HG02981 (cell line): ENCODE measurements at regions not wholly inside any gene's neighbourhood (a gene's known extent, or its start where the extent isn't known, plus 50 kb on each side); places are given as distances from the start of the nearest gene placed in this dataset.
"Not testable (repeated sequence)": the region's sequence is repeated elsewhere in the genome, so short reads cannot be mapped to it uniquely, and the experiment has no call there.

Experiments
- ATAC-seq: cut with Tn5 transposase; IDR thresholded peaks from one replicate; pipeline ENCODE4 v1.9.1; 2021; ENCODE audit warnings: mild to moderate bottlenecking, moderate library complexity; ENCODE audit not compliant: unreplicated experiment

DNA sequence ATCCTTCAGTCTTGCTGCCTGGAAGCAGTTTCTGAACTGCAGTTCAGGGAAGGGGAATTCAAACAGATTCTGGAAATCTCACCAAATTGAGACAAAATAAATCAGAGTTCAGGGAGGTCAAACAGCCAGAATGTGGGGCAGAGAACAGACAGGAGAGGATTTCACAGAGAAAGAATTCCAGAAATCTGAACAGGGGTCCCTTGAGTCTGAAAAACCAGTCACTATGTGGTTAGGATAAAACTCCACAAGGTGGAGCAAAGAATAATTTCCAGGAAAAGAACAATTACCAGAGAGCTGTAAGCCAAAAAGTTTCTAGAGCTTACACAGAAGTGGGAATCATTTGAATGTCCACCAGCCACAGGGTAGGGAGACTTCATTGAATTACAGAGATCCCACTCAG lies 84.7 kb downstream of the URB2 start:
- ATAC-seq, result no peak

GRCh38 chr1:229714306-229714705 lies 88.3 kb downstream of the URB2 start:
- ATAC-seq, result no peak

DNA sequence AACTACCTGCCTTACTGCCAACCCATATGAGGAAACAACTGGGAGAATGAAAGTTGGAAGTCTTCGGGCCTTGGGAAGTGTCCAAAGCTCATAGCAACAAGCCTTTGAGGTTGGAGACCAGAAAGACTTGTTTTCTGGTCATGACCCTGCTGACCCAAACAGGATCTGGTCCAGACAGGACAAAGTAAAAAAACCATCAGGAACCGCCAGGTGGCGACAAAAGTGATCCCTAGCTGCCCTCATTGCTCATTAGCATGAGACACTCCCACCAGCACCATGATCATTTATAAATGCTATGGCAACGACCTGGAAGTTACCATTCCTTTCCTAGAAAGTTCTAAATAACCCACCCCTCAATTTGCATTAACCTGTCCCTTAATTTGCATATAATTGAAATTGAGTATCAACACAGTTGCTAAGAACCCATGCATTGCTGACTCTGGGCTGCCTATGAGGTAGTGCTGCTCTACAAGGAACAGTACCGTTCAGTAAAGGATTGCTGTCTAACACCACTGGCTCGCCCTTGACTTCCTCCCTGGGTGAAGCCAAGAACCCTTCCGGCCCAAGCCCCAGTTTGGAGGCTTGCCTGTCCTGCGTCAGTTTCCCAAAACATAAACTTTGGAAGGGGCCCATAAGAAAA lies 89.0 kb downstream of the URB2 start:
- ATAC-seq, result peak; percentile 70

GRCh38 chr1:229716069-229716468 lies 90.0 kb downstream of the URB2 start:
- no peak for ATAC-seq

DNA sequence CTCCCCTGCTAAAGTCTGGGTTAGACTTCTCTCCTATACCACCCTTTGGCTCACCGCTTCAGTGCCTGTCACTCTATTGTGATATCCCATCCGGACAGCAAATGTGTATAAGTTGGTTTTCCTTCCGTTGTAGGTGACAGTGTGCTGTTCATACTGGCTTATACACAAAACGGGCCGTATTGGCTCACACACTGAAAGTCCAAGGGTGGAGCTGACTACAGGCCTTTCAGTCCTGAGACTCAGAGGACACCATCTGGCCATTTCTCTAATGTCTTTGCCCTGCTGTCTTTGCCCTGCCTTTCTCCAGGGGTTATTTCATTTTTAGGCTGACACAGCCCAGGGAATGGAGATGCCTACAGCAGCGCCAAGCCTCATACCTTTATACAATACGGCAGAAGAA lies 90.7 kb downstream of the URB2 start:
- ATAC-seq, result no peak

DNA sequence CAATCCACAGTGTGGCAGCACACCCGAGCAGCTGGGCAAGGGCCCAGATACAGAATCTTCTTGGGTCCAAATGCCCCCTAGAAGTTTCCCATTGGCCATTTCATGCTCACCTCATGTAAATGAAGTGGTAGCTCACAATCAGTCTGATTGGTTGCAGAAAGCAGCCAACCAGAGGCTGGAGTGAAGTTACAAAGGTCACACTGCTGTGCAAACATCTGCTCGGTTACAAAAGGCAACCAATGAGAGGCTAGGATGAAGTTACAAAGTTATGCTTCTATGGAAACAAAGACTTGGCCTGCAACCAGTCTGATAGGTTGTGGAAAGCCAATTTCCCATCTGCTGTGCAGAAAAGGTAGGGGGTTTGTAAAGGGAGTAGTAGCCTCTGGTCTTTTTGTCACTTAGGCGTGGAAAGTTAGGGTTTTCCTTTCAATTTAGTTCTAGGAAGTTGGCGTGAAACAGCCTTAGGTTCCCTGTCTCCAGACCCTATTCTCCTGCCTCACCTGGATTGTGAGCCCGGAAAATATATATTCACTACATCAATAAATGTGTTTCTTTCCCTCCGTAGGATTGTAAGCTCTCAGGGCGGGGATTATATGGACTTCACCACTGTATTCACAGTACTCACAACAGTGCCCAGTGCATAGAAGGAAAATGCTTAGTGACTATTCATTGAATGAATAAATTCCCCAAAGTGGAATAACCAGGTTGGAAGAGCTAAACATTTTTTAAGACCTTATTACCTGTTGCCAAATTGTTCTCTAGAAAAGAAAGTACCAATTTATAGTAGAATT lies 91.9 kb downstream of the URB2 start:
- no peak for ATAC-seq

DNA sequence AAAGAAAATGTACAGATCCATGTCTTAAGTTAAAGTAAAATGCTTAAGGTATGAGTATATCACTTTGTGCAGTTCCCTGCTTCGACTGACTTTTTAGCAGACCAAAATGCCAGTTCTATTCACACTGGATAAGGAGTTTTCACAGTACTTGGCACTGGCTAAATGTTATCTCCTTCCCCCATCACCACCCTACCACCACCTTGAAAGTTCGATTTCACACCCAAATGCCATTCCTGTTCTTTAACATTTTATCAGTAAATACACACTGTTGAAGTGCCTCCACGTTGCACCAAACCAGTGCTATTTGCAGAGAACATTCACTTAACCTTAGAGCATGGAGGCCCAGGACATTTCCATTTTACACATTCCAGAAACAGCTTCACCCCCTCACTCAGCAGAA lies 100.0 kb downstream of the URB2 start:
- ATAC-seq, result no peak

DNA sequence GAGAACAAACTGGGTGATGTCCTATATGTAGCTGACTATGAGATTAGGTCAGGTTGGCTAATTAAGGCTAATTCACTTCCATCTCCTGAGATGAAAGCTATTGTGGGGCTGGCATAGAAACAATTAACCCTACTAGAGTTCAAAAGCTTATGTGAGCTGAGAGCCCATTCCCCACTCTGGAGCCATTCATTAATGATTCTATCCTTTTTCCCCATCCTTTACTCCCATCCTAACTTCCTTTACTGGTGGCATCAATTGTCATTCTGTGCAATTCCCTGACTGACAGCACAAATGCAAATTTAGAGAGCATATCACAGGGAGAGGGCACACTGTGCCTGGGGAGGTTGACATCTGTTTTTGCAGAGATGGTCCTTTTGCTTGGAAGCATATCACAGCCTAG lies 103.9 kb downstream of the URB2 start:
- no peak for ATAC-seq

- no peak for ATAC-seq
Observed at GRCh38 chr1:229730573-229730972, 104.5 kb downstream of the URB2 start.

- ATAC-seq, result no peak
Observed at GRCh38 chr1:229732061-229732460, 106.0 kb downstream of the URB2 start.

DNA sequence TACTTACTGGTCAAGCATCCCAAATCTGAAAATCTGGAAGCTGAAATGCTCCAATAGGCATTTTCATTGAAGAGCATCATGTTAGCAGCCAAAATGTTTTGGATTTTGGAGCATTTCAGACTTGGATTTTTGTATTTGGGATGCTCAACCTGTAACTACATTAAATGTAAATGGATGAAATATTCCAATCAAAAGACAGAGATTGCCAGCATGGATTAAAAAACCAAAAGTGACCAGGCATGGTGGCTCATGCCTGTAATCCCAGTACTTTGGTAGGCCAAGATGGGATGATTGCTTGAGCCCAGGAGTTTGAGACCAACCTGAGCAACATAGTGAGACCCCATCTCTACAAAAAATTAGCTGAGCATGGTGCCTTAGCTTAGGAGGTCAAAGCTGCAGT lies 110.3 kb downstream of the URB2 start:
- no peak for ATAC-seq

- ATAC-seq, result not testable (repeated sequence)
Observed at GRCh38 chr1:229742614-229743013, 116.6 kb downstream of the URB2 start.

DNA sequence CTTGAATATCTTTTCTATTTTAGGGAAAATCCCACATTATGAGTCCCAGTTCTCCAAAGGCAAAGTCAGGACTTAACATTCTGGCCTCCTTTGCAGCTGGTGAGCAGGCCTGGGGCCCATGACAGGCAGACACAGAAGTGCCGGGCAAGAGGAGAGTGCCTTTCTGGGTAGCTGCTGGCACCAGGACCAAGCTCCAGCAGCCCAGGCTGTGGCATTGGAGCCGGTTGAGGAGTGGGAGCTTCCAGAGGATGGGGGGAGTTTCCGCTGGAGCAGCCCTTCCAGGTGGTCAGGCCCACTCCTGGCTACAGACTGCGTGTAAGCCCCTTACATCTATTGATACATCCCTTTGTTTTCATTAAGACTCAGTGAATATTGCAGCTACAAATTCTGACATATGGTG lies 123.9 kb downstream of the URB2 start:
- ATAC-seq, result no peak

DNA sequence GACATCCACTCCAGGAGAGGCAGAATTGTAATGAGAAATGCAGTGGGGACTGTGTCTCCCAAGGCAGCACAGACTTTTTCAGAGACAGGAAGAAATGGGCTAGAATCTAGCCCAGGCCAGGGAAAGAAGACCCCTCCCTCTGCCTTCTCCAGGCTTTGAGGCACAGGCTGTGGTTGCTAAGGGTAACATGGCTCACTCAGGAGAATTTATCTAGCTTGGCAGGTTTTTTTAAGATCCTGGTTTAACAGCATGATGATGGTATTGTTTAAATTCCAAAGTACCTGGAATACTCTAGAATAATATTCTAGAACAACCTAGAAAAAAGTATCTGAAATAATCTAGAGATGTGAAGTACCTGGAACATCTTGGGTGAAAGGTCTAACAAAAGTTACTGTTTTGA lies 125.6 kb downstream of the URB2 start:
- ATAC-seq, result no peak

DNA sequence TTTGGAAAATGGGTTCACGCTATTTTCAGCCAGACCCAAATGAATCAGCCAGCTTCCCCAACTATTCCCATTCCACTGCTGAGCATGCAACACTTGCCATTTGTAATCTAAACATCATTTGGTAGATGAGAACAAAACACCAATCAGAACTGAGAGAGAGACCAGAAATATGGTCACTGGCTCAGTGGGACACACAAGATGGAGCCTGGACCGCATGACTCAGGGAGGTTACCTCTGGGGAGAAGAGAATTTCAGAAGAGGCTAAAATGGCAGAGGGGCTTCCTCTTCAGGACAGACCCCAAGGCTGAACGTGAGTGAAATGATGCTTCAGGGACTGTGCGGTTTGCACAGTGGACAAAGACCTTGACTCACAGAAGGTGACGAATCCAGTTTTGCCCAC lies 126.6 kb downstream of the URB2 start:
- ATAC-seq, result no peak

DNA sequence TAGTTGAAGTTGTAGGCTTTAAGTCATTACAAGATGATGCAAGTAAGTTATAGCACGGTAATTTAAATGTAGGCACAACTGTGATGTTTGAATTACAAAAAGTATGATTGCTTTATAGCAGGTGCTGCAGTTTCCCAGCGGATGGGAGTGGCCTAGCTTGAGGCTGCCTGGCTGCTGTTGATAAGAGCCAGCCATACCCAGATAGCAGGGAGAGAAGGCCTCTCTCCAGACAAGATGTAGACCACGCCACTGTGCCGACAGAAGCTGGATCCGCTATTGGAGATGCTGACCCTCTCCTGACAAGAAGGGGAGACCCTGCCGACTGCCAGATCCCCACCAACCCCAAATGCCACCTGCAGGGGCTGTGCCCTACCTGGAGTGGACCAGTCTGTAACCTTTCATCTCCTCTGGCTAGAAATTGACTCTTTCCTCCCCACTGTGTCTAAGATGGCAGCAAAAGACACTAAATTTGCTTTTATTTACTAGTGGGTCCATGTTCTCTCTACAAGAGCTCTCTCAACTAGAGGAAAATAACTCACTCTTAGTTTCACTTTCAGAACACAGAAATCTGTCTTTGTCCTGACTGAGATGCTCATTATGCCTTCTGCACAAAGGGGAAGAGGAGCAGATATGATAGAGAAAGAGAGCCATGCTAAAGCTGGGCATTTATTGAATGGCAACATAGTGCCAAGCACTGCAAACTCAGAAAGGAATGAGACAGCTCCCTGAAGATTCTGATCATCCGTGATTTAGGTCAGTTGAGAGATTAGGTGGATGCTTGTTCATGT lies 127.9 kb downstream of the URB2 start:
- ATAC-seq, result no peak

- no peak for ATAC-seq
Observed at GRCh38 chr1:229756666-229757065, 130.6 kb downstream of the URB2 start.

DNA sequence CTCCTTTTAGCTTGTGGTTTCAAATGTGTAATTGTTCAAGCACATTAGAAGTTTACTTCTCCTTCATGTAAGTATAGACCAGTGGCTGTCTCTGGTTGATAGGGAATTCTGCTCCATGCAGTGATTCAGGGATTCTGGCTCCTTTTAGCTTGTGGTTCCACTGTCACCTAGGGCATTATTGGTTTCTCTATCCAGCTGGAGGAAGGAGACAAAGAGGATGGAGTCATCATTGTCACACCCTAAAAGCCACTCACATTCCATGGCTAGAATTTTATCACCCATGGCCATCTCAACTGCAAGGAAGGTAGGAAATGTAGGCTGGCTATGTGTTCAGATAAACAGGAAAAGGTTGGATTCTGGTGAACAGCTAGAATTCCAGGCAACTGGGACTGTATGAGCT lies 131.2 kb downstream of the URB2 start:
- ATAC-seq, result no peak

- ATAC-seq, result no peak
Observed at GRCh38 chr1:229758101-229759036, 132.3 kb downstream of the URB2 start.

DNA sequence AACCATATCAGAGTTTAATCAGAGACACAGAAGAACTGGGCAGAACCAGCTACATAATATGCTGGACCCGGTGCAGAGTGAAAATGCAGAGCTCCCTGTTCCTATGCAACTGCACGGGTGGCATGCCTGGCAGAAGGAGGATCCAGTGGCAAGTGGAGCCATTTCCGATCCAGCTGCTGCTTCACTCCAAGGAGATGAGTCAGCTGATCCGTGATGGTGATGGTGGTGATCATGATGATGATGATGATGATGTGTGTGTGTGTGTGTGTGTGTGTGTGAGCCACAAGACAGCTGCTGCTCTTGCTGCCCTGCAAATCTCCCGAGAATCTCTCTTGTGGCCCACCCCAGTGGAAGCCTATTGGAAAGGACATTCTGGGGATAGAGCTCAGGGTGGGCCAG lies 133.0 kb downstream of the URB2 start:
- ATAC-seq, result no peak

DNA sequence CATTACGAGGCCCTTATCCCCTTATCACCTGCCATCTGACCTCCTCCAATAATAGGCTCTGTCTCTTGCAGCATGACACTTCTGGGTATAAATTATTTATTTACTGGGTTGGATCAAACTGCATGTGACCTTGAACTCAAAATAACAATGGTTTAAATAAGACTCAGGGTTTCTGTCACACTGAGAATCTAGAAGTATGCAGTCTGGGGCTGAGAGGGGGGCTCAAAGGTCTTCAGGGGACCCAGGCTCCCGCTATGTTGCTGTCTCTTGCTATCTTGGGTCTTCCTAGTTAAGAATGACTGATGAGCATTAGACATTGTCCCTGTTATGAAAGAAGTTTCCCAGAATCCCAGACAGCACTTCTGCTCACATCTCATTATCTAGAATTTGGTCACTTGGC lies 133.5 kb downstream of the URB2 start:
- ATAC-seq, result no peak
